ENCODE measurements at regions not wholly inside any gene's neighbourhood (a gene's known extent, or its start where the extent isn't known, plus 50 kb on each side); places are given as distances from the start of the nearest gene placed in this dataset.

- DNase-seq = no peak
Observed at GRCh38 chr10:36087006-36088005, 445.2 kb upstream of the FZD8 start.

GRCh38 chr10:36075196-36075595 is 433.1 kb upstream of the FZD8 start:
- no peak for DNase-seq

GRCh38 chr10:36073796-36074345 is 431.8 kb upstream of the FZD8 start:
- no peak for DNase-seq

GRCh38 chr10:36068542-36068941 is 426.4 kb upstream of the FZD8 start:
- DNase-seq = no peak

GRCh38 chr10:36067748-36068147 is 425.7 kb upstream of the FZD8 start:
- no peak for DNase-seq

- DNase-seq = no peak
Observed at GRCh38 chr10:36066850-36067249, 424.8 kb upstream of the FZD8 start.

- no peak for DNase-seq
Observed at GRCh38 chr10:36066102-36066501, 424.0 kb upstream of the FZD8 start.

- no peak for DNase-seq
Observed at GRCh38 chr10:36063396-36063795, 421.3 kb upstream of the FZD8 start.

- no peak for DNase-seq
Observed at GRCh38 chr10:36057731-36058130, 415.6 kb upstream of the FZD8 start.

- DNase-seq = no peak
Observed at GRCh38 chr10:36057180-36057579, 415.1 kb upstream of the FZD8 start.

GRCh38 chr10:36053775-36054174 is 411.7 kb upstream of the FZD8 start:
- DNase-seq = no peak

- no peak for DNase-seq
Observed at GRCh38 chr10:36053271-36053670, 411.2 kb upstream of the FZD8 start.

- DNase-seq = no peak
Observed at GRCh38 chr10:36051500-36051991, 409.4 kb upstream of the FZD8 start.

- no peak for DNase-seq
Observed at GRCh38 chr10:36050763-36051499, 408.8 kb upstream of the FZD8 start.

GRCh38 chr10:36048780-36049179 is 406.7 kb upstream of the FZD8 start:
- no peak for DNase-seq

- DNase-seq = no peak
Observed at GRCh38 chr10:36048236-36048635, 406.1 kb upstream of the FZD8 start.

- DNase-seq = no peak
Observed at GRCh38 chr10:36042135-36042534, 400.0 kb upstream of the FZD8 start.

GRCh38 chr10:36038316-36038955 is 396.3 kb upstream of the FZD8 start:
- DNase-seq = no peak

GRCh38 chr10:36036137-36036536 is 394.0 kb upstream of the FZD8 start:
- no peak for DNase-seq

- DNase-seq = no peak
Observed at GRCh38 chr10:36033808-36034207, 391.7 kb upstream of the FZD8 start.

- no peak for DNase-seq
Observed at GRCh38 chr10:36030516-36030915, 388.4 kb upstream of the FZD8 start.

- no peak for DNase-seq
Observed at GRCh38 chr10:36026656-36027390, 384.7 kb upstream of the FZD8 start.

All from activated T-cell treated with anti-CD3 and anti-CD28 coated beads, Interleukin-2, amount 50 U/mL, for 48 hours (primary cell).